HG02884 (cell line): ENCODE measurements at regions not wholly inside any gene's neighbourhood (a gene's known extent, or its start where the extent isn't known, plus 50 kb on each side); places are given as distances from the start of the nearest gene placed in this dataset.

ENCODE experiments used
- ATAC-seq: cut with Tn5 transposase; IDR thresholded peaks from one replicate; pipeline ENCODE4 v1.9.1; 2021; ENCODE audit warnings: mild to moderate bottlenecking, moderate library complexity; ENCODE audit not compliant: unreplicated experiment

- no peak for ATAC-seq
Measured at GRCh38 chr1:38097284-38097898, 50.8 kb upstream of the POU3F1 start.
